H9 (cell line): ENCODE measurements at regions not wholly inside any gene's neighbourhood (a gene's known extent, or its start where the extent isn't known, plus 50 kb on each side); places are given as distances from the start of the nearest gene placed in this dataset.

Experiments
- DNase-seq: peaks from one replicate; pipeline ENCODE4 v3.0.0-alpha.2; 2017
- H2AFZ ChIP-seq: one replicate; pipeline ENCODE4 v1.6.1; 2013; ENCODE audit warnings: mild to moderate bottlenecking, low read length, control low read depth, moderate library complexity
- H2AK5ac ChIP-seq: 2 replicates; pipeline ENCODE4 v1.6.1; 2013; ENCODE audit warnings: low read length, control low read depth, mixed read lengths; ENCODE audit not compliant: insufficient read length
- H2BK120ac ChIP-seq: one replicate; pipeline ENCODE4 v1.6.1; 2013; ENCODE audit warnings: low read depth, mild to moderate bottlenecking, low read length, control low read depth, inconsistent platforms; ENCODE audit not compliant: poor library complexity, severe bottlenecking
- H2BK12ac ChIP-seq: 2 replicates; pipeline ENCODE4 v1.6.1; 2013; ENCODE audit warnings: low read length, control low read depth, mixed read lengths, low read depth; ENCODE audit not compliant: insufficient read length
- H2BK15ac ChIP-seq: 2 replicates; pipeline ENCODE4 v1.6.1; 2013; ENCODE audit warnings: low read depth, low read length, control low read depth
- H2BK20ac ChIP-seq: one replicate; pipeline ENCODE4 v1.6.1; 2013; ENCODE audit warnings: low read depth, mild to moderate bottlenecking, low read length, control low read depth, inconsistent platforms; ENCODE audit not compliant: poor library complexity, severe bottlenecking
- H2BK5ac ChIP-seq: 2 replicates; pipeline ENCODE4 v1.6.1; 2013; ENCODE audit warnings: low read length, control low read depth, mixed read lengths; ENCODE audit not compliant: insufficient read length
- H3K14ac ChIP-seq: 2 replicates; pipeline ENCODE4 v1.6.1; 2013; ENCODE audit warnings: low read length, control low read depth; ENCODE audit not compliant: insufficient read depth
- H3K18ac ChIP-seq: 2 replicates; pipeline ENCODE4 v1.6.1; 2013; ENCODE audit warnings: low read depth, mild to moderate bottlenecking, mixed read lengths, low read length, control low read depth; ENCODE audit not compliant: insufficient read length
- H3K23ac ChIP-seq: 2 replicates; pipeline ENCODE4 v1.6.1; 2013; ENCODE audit warnings: low read length, control low read depth, mixed read lengths, low read depth; ENCODE audit not compliant: insufficient read length
- H3K23me2 ChIP-seq: 2 replicates; pipeline ENCODE4 v1.6.1; 2013; ENCODE audit warnings: low read depth, mild to moderate bottlenecking, mixed read lengths, low read length, control low read depth; ENCODE audit not compliant: insufficient read length, poor library complexity, severe bottlenecking
- H3K27ac ChIP-seq: 2 replicates; pipeline ENCODE4 v1.5.1; 2013; ENCODE audit warnings: low read length, control low read depth, mixed read lengths, low read depth; ENCODE audit not compliant: insufficient read length
- H3K27me3 ChIP-seq: 2 replicates; pipeline ENCODE4 v1.6.1; 2013; ENCODE audit warnings: low read length, control low read depth, inconsistent platforms; ENCODE audit not compliant: insufficient read depth
- H3K4ac ChIP-seq: 2 replicates; pipeline ENCODE4 v1.6.1; 2013; ENCODE audit warnings: low read depth, mild to moderate bottlenecking, control low read depth, inconsistent platforms, low read length, moderate library complexity
- H3K4me1 ChIP-seq: 2 replicates; pipeline ENCODE4 v1.6.1; 2013; ENCODE audit warnings: low read length, control low read depth, inconsistent platforms; ENCODE audit not compliant: insufficient read depth
- H3K4me2 ChIP-seq: 2 replicates; pipeline ENCODE4 v1.6.1; 2013; ENCODE audit warnings: low read length, control low read depth, mixed read lengths; ENCODE audit not compliant: insufficient read length, insufficient read depth
- H3K56ac ChIP-seq: 2 replicates; pipeline ENCODE4 v1.6.1; 2013; ENCODE audit warnings: low read depth, mild to moderate bottlenecking, mixed read lengths, low read length, control low read depth; ENCODE audit not compliant: insufficient read length
- H3K79me1 ChIP-seq: 2 replicates; pipeline ENCODE4 v1.6.1; 2013; ENCODE audit warnings: low read depth, mild to moderate bottlenecking, moderate library complexity, low read length, control low read depth, inconsistent platforms; ENCODE audit not compliant: insufficient read depth, poor library complexity, severe bottlenecking
- H3K79me2 ChIP-seq: 2 replicates; pipeline ENCODE4 v1.6.1; 2013; ENCODE audit warnings: low read length, control low read depth, inconsistent platforms; ENCODE audit not compliant: insufficient read depth
- H3K9ac ChIP-seq: 2 replicates; pipeline ENCODE4 v1.6.1; 2013; ENCODE audit warnings: low read length, control low read depth, mixed read lengths; ENCODE audit not compliant: insufficient read length; ENCODE audit errors: extremely low read depth
- H3K9me3 ChIP-seq: one replicate; pipeline ENCODE4 v1.6.1; 2013; ENCODE audit warnings: low read depth, low read length, inconsistent platforms; ENCODE audit not compliant: control insufficient read depth
- H3T11ph ChIP-seq: one replicate; pipeline ENCODE4 v1.6.1; 2013; ENCODE audit warnings: mild to moderate bottlenecking, low read length, control low read depth, inconsistent platforms
- H4K20me1 ChIP-seq: one replicate; pipeline ENCODE4 v1.6.1; 2013; ENCODE audit not compliant: control insufficient read depth, insufficient read length, insufficient read depth
- H4K5ac ChIP-seq: 2 replicates; pipeline ENCODE4 v1.6.1; 2013; ENCODE audit warnings: low read depth, mild to moderate bottlenecking, mixed read lengths, low read length, control low read depth; ENCODE audit not compliant: insufficient read length
- H4K8ac ChIP-seq: replicated peaks from 2 replicates; pipeline ENCODE4 v1.6.1; 2013; ENCODE audit warnings: low read length, control low read depth, mixed read lengths, low read depth; ENCODE audit not compliant: insufficient read length
- H4K91ac ChIP-seq: 2 replicates; pipeline ENCODE4 v1.6.1; 2013; ENCODE audit warnings: low read depth, mild to moderate bottlenecking, moderate library complexity, mixed read lengths, low read length, control low read depth; ENCODE audit not compliant: insufficient read length
- H3K27ac Mint-ChIP-seq, 3 experiments: 2 replicates in 2 of 3; 3 replicates in 1 of 3; pipeline ENCODE4 v1.8.0; 2020 to 2021; ENCODE audit warnings: mixed read lengths in 3 of 3, mild to moderate bottlenecking in 1 of 3, moderate library complexity in 1 of 3
- H3K27me3 Mint-ChIP-seq: 2 replicates; pipeline ENCODE4 v1.8.0; 2021; ENCODE audit warnings: low read depth, mild to moderate bottlenecking, moderate library complexity, mixed read lengths
- H3K36me3 Mint-ChIP-seq, 3 experiments: 2 replicates in 2 of 3; 3 replicates in 1 of 3; pipeline ENCODE4 v1.8.0; 2020 to 2021; ENCODE audit warnings: low read depth in 3 of 3, mixed read lengths in 3 of 3; ENCODE audit not compliant: insufficient read depth in 1 of 3
- H3K4me1 Mint-ChIP-seq, 2 experiments: 2 replicates each; pipeline ENCODE4 v1.8.0; 2020; ENCODE audit warnings: mixed read lengths in 2 of 2
- H3K4me3 Mint-ChIP-seq, 2 experiments: 2 replicates in 1 of 2; 3 replicates in 1 of 2; pipeline ENCODE4 v1.8.0; 2020 to 2021; ENCODE audit warnings: mild to moderate bottlenecking in 2 of 2, mixed read lengths in 2 of 2, moderate library complexity in 1 of 2
- H3K9me3 Mint-ChIP-seq, 2 experiments: 2 replicates in 1 of 2; 3 replicates in 1 of 2; pipeline ENCODE4 v1.8.0; 2020; ENCODE audit warnings: mild to moderate bottlenecking in 2 of 2, mixed read lengths in 2 of 2, moderate library complexity in 1 of 2
- WGBS: extraction: QIAGEN DNeasy Blood & Tissue Kit; methylation state at CpG from one replicate; pipeline ENCODE4 v1.1.7; 2013; ENCODE audit warnings: missing lambda C conversion rate, low lambda C conversion rate, mixed read lengths; ENCODE audit not compliant: insufficient read length; ENCODE audit errors: extremely low coverage; 5-methylcytosine and 5-hydroxymethylcytosine counted together
- TF ChIP-seq, protein P1 (sequence below): fragments of 200-600 bp; sonication (generic); conservative IDR thresholded peaks from 3 replicates; pipeline ENCODE4 v1.8.0; 2021; ENCODE audit warnings: antibody characterized with exemption, mild to moderate bottlenecking

DNA sequence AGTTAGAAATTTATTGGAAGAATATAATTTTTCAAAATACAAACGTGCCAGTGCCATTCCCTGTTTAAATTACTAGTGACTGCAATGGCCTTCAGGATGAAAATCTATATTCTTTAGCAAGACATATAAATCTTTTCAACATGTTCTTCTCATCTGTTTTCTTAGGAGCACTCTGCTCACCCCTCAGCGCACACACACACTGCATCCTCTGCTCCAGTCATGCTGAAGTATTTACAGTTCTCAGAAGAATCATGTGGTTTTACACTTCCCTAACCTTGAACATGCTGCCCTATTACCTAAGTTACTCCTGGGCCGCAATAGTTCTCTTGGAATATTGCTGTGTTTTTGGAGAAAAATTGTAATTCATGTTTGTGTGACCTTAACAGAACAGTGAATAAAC is 820.6 kb downstream of the CDH8 start:
- Histone ChIP-seq H3K18ac (no peak overlapping the region), H4K20me1 (no peaks in the 10 kb centered on the region), H4K8ac (no peak overlapping the region), H4K5ac (no peak overlapping the region), H2BK5ac (no peak overlapping the region), H2AFZ (no peak overlapping the region), H3T11ph (no peak overlapping the region), H3K4ac (no peak overlapping the region), H3K27ac (no peak overlapping the region), H3K23ac (no peak overlapping the region), H2BK12ac (no peak overlapping the region), H3K4me1 (no peaks in the 10 kb centered on the region), H3K14ac (no peak overlapping the region), H3K27me3 (no peaks in the 10 kb centered on the region), H2BK120ac (no peak overlapping the region), H2AK5ac (no peak overlapping the region), H3K23me2 (no peaks in the 10 kb centered on the region), H2BK20ac (no peak overlapping the region), H3K9me3 (no peaks in the 10 kb centered on the region), H3K79me2 (no peaks in the 10 kb centered on the region), H4K91ac (no peak overlapping the region), H3K9ac (no peak overlapping the region), H3K79me1 (no peaks in the 10 kb centered on the region), H3K4me2 (no peak overlapping the region), H3K56ac (no peak overlapping the region), H2BK15ac (no peak overlapping the region)
- Mint-ChIP-seq H3K4me1 (no peaks in the 10 kb centered on the region; a peak in 1 of 4 replicates), H3K36me3 (no peaks in the 10 kb centered on the region), H3K27me3 (no peaks in the 10 kb centered on the region), H3K4me3 (no peak overlapping the region), H3K9me3 (no peaks in the 10 kb centered on the region), H3K27ac (no peak overlapping the region)
- DNase-seq = no peak
- TF ChIP-seq, protein P1, sequence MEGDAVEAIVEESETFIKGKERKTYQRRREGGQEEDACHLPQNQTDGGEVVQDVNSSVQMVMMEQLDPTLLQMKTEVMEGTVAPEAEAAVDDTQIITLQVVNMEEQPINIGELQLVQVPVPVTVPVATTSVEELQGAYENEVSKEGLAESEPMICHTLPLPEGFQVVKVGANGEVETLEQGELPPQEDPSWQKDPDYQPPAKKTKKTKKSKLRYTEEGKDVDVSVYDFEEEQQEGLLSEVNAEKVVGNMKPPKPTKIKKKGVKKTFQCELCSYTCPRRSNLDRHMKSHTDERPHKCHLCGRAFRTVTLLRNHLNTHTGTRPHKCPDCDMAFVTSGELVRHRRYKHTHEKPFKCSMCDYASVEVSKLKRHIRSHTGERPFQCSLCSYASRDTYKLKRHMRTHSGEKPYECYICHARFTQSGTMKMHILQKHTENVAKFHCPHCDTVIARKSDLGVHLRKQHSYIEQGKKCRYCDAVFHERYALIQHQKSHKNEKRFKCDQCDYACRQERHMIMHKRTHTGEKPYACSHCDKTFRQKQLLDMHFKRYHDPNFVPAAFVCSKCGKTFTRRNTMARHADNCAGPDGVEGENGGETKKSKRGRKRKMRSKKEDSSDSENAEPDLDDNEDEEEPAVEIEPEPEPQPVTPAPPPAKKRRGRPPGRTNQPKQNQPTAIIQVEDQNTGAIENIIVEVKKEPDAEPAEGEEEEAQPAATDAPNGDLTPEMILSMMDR = no peak
- WGBS = no CpG with 5 or more reads among the region's 3 CpGs
